ENCODE measurements at regions not wholly inside any gene's neighbourhood (a gene's known extent, or its start where the extent isn't known, plus 50 kb on each side); places are given as distances from the start of the nearest gene placed in this dataset.
"Not testable (repeated sequence)": the region's sequence is repeated elsewhere in the genome, so short reads cannot be mapped to it uniquely, and the experiment has no call there.

GRCh38 chr17:33941744-33942143 lies 313.3 kb upstream of the CCL2 start:
- DNase-seq (ENCODE audit: low read depth in 3 of 3), result no peak

DNA sequence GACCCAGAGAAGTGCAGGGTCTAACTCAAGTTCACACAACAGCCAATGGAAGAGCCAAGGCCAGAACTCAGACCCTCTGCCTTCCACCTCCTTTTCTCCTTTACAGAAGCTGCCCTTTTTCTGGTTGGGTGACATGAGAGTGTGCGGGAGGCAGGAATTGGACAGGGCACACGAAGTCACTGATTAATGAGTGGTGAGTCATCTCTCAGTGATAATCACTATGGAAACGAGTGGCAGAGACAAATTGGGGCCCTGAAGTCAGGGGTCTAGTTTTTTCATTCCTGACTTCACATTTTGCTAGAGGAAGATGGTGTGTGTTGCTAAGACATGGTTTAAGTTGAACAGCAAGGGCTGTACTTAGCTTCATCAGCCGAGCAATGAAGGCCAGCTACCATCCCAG lies 312.7 kb upstream of the CCL2 start:
- no peak for DNase-seq (ENCODE audit: low read depth in 3 of 3)

DNA sequence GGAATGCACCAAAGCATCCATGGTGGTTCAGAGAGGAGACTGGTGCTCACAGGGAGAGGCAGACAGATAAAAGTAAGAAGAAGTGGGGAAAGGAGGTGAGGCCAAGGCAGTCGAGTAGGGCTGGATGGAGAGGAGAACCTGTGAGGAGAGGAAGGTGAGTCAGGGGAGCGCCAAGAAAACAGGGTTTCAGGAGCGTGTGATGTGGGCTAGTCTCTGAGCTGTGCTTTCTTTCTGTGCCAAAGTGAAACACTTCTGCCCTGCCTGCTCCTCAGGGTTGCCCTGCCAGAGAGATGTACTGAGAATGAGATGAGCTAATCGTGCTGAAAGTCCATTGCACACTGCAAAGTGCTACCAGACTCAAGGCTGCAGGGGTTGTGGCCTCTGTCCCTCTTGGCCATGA lies 310.7 kb upstream of the CCL2 start:
- DNase-seq (ENCODE audit: low read depth in 3 of 3), result no peak

DNA sequence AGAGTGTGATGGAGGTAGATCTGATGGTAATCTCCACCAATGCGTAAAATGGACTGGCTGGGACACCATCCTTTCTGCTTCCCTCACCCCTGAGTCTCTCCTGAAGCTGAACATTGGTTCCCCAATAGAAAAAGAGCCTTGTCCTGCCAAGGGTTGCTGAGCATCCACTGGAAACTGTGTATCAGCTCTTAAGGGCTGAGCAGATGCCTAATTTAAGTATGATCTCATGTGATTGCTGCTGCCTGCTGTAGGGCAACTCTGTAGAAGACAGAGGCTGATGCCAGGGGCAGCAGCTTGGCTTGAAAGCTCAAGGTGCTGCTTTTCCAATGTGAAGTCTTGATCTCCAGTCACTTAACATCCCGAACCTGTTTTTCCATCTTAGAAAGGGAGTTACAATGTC lies 310.3 kb upstream of the CCL2 start:
- DNase-seq (ENCODE audit: low read depth in 3 of 3), result no peak

DNA sequence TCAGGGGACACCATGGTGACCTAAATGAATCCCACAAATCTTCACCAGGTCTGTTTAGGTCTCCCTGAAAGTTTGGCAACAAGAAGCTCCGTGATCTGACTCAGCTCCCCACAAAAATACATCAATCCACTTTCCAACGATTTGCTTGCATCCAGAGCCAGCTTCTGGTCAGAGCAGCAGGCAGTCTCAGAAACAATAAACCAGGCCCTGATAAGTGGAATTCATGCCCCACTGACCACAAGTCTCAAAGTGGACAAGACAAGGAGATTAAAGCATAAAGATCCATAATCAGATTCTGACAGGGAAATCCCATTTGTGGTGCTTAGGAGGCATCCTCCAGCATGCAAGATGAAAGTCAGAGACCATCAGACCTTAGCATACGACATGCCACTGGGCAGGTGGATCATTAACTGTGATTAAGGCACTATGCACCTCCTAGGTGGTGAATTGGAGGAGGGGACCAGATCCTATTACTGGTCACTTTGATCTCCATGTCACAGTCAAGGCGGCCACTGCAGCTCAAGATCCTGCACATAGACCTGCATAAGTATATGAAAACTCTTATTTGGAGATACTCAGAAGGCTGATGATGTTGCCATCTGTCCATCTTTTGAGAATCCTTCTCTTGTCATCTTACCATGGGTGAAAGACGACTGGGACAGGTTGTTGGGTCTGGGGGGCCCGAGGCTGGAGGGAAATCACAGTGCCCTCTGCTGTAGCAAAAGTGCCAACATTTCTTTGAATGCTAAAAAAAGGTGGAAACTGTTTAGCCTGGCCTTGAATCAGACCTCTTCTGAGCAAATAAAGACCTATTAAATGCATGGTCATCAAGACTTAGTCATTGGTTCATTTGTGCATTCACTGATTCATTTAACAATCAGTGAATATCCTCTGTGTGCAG lies 309.2 kb upstream of the CCL2 start:
- DNase-seq (ENCODE audit: low read depth in 3 of 3), result no peak

DNA sequence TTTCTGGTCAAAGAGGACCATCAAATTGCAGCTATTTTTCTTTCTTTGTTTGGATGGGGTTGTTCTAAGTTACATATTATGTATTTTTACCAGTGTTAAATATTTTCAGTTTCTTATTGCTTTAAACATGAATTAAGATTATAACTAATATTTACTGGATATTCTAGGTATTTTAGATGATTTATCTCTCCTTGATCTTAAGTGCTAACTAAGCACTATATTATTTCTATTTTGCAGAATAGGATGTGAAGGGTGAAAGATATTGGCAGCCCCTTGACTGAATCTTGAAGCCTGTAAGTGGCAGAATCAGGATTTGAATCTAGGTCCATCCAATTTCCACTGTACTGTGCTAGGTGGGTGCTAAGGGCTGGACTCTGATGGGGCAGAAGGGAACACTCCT lies 307.3 kb upstream of the CCL2 start:
- DNase-seq (ENCODE audit: low read depth in 3 of 3), result no peak

DNA sequence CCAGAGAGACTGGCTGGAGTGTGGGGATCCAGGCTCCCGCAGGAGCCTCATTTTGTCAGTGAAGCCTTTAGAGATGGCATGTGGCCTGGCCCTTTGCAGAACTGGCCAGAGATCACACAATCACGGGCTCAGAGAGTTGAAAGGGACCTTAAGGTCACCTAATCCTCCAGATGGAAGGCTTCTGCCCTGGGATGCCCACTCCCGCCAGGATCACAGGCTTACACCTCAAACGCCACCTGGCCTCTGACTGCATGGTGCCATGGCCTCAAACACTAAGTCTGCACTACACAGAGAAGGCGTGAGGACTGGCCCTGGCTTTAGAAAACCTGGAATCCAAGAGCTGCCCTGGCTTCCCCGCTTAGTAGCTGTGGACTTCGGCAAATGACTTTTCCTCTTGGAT lies 306.8 kb upstream of the CCL2 start:
- DNase-seq (ENCODE audit: low read depth in 3 of 3), result no peak

DNA sequence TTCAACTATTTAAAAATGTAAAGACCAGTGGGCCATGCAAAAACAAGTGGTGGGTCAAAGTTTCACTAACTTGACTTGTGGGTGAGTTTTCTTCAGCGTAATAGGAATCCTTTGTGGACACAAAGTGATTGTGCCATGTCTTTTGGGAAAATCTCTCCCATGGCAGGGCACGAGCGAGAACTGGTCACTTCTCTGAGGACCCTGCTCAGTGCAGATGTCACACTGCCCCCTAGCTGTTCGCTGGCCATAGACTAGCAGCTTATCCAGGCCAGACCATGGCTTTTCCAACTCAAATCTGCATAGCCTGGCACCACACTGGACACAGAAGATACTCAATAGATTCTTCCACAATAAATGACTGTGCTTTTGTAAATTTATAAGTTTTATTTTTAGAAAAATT lies 306.0 kb upstream of the CCL2 start:
- no peak for DNase-seq (ENCODE audit: low read depth in 3 of 3)

GRCh38 chr17:33950061-33950460 lies 305.0 kb upstream of the CCL2 start:
- DNase-seq (ENCODE audit: low read depth in 3 of 3), result no peak

DNA sequence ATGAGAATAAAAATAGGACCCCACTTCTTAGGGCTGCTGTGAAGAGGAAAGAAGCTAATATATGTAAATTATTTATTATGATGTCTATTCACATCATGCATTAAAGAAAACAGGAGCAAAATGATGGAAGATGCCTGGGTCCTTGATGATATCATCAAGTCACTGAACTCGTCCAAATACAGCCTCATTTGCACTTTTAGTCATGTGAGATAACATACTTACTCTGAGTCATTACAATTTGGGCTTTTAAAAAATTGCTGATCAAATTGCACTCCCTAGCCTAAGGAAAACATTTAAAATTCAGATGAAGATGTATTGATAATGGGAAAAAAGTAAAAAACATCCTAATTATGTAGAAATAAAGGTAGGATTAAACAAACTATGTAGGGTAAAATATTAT lies 302.7 kb upstream of the CCL2 start:
- no peak for DNase-seq (ENCODE audit: low read depth in 3 of 3)

GRCh38 chr17:33954597-33954996 lies 300.5 kb upstream of the CCL2 start:
- no peak for DNase-seq (ENCODE audit: low read depth in 3 of 3)

DNA sequence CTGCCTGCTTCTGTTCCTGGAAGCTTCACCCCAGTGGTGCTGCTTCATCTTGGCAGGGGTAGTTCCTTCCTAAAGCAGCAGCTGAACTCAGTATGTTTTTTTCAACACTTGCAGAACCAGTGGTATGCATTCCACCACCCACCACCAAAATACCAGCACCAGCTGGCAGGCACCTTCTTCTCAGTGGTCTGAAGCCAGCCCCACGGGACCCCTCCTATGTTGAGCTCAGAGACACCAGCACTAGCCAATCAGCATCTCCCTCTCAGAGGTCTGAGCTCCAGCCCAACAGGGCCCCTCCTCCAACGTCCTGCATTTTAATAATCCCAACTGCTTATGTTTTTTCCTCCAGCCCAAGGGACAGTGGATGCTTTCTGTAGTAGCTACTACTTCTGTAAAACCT lies 299.6 kb upstream of the CCL2 start:
- no peak for DNase-seq (ENCODE audit: low read depth in 3 of 3)

DNA sequence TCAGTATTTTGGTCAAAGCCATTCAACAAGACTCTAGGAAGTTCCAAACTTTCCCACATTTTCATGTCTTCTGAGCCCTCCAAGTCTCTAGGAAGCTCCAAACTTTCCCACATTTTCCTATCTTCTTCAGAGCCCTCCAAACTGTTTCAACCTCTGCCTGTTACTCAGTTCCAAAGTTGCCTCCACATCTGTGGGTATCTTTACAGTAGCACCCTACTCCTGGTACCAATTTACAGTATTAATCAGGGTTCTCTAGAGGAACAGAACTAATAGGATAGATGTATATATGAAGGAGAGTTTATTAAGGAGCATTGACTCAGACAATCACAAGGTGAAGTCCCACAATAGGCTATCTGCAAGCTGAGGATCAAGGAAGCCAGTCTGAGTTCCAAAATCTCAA lies 296.0 kb upstream of the CCL2 start:
- DNase-seq (ENCODE audit: low read depth in 3 of 3), result not testable (repeated sequence)

DNA sequence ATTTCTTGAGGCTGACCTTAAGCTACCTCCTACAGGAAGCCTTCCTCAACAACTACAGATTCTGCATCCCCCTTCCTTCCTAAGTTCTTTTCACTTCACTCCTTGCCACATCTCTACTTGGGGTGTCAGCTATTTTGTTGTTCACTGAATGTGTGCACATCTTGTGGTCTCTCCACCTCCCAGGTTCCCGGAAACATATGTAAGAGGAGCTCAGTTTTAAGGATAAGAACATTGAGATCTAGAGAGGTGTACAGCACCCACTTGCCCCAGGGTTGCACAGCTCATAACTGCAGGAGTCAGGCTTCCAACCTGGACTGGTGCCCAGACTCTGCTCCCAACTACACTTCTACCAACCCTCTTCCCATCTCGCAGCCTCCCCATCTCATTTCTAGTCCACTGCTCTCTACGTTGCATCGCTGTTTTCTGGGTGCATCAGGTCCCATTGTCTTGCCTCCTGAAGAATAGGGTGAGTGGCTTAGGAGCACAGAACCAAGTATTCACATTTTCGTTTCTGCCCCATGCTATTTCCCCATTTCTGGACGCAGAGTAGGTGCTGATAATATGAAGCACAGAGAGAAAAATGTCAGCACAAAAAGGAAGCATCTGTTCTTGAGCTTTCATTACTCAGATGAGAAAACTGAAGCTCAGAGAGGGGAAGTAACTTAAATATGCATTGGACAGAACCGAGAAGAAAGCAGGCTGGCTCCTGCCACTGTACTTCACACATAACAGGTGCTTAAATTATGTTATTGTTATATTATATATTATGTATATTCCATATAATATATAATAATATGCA lies 292.0 kb upstream of the CCL2 start:
- DNase-seq (ENCODE audit: low read depth in 3 of 3), result no peak

DNA sequence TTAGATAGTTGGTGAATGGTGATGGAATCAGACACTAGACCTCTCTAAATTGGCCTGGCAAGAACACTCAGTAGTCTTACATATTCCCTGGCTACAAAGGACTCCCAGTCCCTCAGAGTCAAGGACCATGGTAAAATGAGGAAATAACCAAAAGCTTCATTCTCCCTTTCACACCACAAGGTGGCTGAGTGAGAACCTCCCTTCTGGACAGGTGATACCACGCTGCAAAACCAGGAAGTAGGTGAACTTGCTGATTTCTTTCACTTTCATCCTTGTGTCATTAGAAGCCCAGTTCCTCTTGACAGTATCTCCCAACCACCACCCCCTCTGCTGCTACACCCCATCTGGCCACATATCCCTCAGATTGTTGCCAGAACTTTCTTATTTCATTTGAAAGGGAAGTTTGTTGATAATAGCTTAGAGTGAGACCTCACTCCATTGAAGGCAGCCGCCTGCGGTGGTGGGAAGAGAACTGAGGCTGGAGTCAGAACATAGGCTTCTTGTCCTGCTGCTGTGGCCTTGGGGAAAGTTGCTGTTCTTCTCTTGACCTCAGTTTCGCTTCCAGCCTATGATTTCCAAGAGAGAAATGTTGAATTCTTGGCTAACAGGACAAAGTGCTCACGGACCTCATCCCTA lies 290.6 kb upstream of the CCL2 start:
- DNase-seq (ENCODE audit: low read depth in 3 of 3), result no peak

DNA sequence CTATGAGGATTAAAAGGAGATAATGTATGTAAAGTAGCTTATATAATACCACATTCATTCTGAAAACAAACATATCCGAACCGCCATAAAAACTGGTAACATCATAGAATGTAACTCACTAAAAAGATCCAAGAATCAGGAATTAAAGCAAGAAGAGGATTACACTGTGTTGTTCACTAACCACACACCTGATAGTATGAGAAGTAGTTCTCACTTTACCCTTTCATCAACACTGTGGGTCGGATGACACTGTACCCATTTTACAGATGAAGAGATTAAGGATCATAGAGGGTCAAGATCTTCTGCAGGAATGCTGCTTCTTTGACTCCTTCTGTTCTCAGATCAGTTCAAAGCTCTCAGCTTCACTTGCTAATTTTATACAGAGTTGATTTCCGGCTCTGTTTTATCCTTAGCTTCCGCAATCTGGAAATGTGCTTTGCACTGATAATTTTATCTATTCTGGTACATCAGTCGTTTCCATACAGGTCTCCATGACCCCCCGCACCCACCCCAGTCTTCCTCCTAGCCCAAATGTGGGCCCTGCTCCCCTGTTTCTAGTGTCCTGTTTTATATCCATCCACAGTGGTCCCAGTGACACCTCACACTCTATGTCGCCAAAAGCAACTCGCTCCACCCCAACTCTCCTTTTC lies 288.6 kb upstream of the CCL2 start:
- no peak for DNase-seq (ENCODE audit: low read depth in 3 of 3)

DNA sequence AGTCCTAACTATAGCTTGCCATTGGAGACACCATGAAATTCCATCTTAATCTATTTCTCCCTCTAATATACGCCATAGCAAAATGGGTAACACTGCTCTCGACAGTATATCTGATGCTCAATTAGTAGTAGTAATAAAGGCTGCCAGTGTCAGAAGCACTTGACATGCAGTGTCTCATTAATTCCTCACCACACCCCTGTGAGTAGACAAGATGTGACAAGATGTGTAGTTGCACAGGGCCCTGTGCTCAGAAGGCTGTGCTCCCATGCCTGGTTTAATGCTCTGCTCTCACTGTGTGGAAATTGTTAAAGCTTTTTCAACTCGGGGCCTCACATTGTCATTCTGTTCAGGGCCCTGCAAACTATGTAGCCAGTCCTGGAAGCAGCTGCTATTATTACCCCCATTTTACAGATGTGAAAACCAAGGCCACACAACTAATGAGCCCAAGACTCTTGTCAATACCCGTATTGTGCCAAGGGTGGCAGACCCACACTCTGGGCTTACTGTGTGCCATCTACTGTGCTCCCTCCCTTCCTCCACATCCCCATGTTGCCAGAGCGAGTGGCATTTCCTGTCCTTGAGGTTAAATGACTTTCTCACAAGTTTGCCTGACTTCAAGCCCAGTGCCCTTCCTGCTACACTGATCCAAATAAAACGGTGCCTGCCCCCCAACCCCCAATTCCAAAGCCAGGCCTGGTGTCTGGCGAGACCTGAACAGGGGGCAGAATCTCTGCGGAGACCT lies 287.3 kb upstream of the CCL2 start:
- no peak for DNase-seq (ENCODE audit: low read depth in 3 of 3)

- DNase-seq (ENCODE audit: low read depth in 3 of 3), result peak in 1 of 3 donors; percentile 3
These were observed 286.6 kb upstream of the CCL2 start for GRCh38 chr17:33968350-33969044.

GRCh38 chr17:33970279-33970678 lies 284.8 kb upstream of the CCL2 start:
- DNase-seq (ENCODE audit: low read depth in 3 of 3), result no peak

DNA sequence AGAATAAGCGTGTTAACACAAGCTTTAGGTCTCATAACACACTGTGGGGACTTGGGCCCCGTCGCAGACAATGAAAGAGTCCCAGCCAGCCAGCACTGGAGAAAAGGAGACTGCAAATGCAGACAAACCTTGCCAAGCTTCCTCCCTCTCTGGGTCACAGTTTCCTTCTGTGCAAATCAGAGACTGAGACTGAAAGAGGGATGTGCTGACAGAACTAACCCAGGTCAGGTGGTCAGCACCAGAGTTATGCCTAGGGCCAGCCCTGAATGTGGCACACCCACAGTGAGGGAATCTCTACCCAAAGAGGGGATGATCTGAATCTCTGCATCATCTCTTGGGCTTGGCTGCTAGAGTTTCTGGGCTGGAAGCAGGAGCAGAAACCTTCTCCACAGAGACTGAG lies 282.3 kb upstream of the CCL2 start:
- DNase-seq (ENCODE audit: low read depth in 3 of 3), result no peak

DNA sequence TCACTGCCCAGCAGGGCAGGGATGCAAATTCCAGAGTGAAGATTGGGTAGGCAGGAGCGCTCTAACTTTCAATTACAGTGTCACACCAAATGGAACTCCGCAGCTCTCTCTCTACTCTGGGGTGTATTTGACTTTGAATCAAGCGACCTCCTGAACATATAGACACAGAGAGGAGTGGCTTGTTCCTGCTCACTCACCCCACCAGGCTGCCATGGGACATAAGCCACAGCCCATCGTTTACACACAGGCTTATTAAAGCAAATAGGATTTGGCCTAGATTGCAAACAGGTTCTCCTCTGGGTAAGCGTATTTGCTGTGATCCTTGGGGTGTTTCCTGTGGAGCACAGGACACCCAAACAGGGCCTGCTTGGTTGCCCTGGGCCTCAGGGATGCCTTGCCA lies 281.6 kb upstream of the CCL2 start:
- DNase-seq (ENCODE audit: low read depth in 3 of 3), result no peak
